ENCODE measurements at regions not wholly inside any gene's neighbourhood (a gene's known extent, or its start where the extent isn't known, plus 50 kb on each side); places are given as distances from the start of the nearest gene placed in this dataset.

GRCh38 chr6:101232961-101233360 is 160.5 kb upstream of the GRIK2 start (continued):
- TF ChIP-seq ZNF462 (CRISPR knock-in tag; IDR thresholded peaks at IDR 0.05): no peak
- no peak for TF ChIP-seq EZH2 (IDR thresholded peaks at IDR 0.05; ENCODE audit: low read depth, unreplicated experiment)
- TF ChIP-seq EZH2phosphoT487 (IDR thresholded peaks at IDR 0.05; ENCODE audit: unreplicated experiment): no peak
- TF ChIP-seq JUNB (IDR thresholded peaks at IDR 0.05; ENCODE audit: unreplicated experiment): no peak
- TF ChIP-seq REST (IDR thresholded peaks at IDR 0.05; ENCODE audit: unreplicated experiment): no peak

GRCh38 chr6:101236709-101237108 is 156.8 kb upstream of the GRIK2 start:
- Mint-ChIP-seq H3K4me1 (peaks cover 4% of the 10 kb centered on the region; the same call in 2 of the 3 replicates), H3K4me3 (no peak overlapping the region), H3K27me3 (ENCODE audit: insufficient read depth, low read depth, poor library complexity) (no peaks in the 10 kb centered on the region), H3K9me3 (no peaks in the 10 kb centered on the region), H3K27ac (no peak overlapping the region), H3K36me3 (ENCODE audit: low read depth) (no peaks in the 10 kb centered on the region)
- no peak overlapping the region for H2AFZ ChIP-seq
- no peaks in the 10 kb centered on the region for H3K79me2 ChIP-seq (replicated peaks; ENCODE audit: insufficient read depth)
- H3K4me3 ChIP-seq: no peak overlapping the region
- H3K27ac ChIP-seq (ENCODE audit: low read depth): no peak overlapping the region
- H3F3A ChIP-seq (replicated peaks; ENCODE audit: low read depth): no peaks in the 10 kb centered on the region
- no peaks in the 10 kb centered on the region for H3K27me3 ChIP-seq (ENCODE audit: insufficient read depth)
- H3K36me3 ChIP-seq (ENCODE audit: insufficient read depth): no peaks in the 10 kb centered on the region
- H3K4me1 ChIP-seq (ENCODE audit: insufficient read depth): no peaks in the 10 kb centered on the region; the same call in 1 of the 2 replicates
- no peak for DNase-seq (ENCODE audit: low spot score)
- no peaks in the 10 kb centered on the region for H3K9me2 ChIP-seq (ENCODE audit: insufficient read depth)
- no peak for ATAC-seq
- H4K20me1 ChIP-seq (replicated peaks; ENCODE audit: insufficient read depth): no peaks in the 10 kb centered on the region
- H3K4me2 ChIP-seq: no peak overlapping the region
- no peak for TF ChIP-seq NANOG (IDR thresholded peaks at IDR 0.05; ENCODE audit: borderline replicate concordance)
- no peak for TF ChIP-seq CTCF (conservative IDR thresholded peaks at IDR 0.05; ENCODE audit: low read depth in 2 of 2)
- no peak for TF ChIP-seq REST (IDR thresholded peaks at IDR 0.05; ENCODE audit: unreplicated experiment)
- no peak for TF ChIP-seq EZH2 (IDR thresholded peaks at IDR 0.05; ENCODE audit: low read depth, unreplicated experiment)
